SH-SY5Y (cell line): ENCODE measurements at regions not wholly inside any gene's neighbourhood (a gene's known extent, or its start where the extent isn't known, plus 50 kb on each side); places are given as distances from the start of the nearest gene placed in this dataset.

Experiments
- GATA2 ChIP-seq: IDR thresholded peaks from 2 replicates; pipeline ENCODE4 v1.6.1; 2011; ENCODE audit warnings: mild to moderate bottlenecking, low read depth, low read length
- GATA3 ChIP-seq: IDR thresholded peaks from 2 replicates; pipeline ENCODE4 v1.6.1; 2011; ENCODE audit warnings: low read depth, mild to moderate bottlenecking, low read length, moderate library complexity

DNA sequence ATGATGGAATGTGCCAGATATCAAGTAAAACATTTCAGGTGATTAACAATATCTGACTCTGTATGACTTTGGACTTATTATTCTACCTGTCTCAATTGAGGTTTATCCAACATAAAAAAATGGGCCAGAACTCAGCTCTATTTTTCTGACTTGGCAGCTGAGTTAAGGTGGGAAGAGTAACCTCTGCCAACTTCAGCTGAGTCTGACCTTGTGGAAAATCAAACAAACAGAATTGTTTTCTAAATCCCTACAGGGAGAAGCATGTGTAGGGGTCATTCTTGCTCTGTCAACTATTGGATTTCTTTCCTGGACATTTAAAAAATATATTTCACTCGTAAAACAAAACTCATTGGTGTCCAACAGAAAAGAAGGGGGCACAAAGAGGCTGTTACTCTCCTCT, 139.4 kb upstream of the TLR4 start:
- TF ChIP-seq GATA3 (no peak), GATA2 (no peak)

DNA sequence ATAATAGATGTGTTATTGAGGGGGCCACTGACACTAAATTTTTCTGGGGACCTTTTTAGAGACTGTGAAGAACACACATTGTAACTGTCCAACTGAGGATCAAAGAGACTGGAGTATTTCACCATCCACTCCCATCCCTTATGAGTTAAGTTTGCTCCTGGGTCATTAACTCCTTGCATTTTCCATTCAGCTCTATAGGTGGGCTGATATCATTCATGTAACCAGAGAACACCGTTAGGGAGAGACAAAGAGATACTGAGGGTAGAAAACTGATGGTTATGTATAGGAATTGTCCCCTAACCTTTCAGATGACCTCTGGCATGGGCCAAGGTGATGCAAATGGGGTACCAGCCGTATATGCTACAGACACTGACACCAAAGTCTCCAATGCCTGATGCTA, 142.4 kb upstream of the TLR4 start:
- no peak for TF ChIP-seq GATA2
- no peak for TF ChIP-seq GATA3

DNA sequence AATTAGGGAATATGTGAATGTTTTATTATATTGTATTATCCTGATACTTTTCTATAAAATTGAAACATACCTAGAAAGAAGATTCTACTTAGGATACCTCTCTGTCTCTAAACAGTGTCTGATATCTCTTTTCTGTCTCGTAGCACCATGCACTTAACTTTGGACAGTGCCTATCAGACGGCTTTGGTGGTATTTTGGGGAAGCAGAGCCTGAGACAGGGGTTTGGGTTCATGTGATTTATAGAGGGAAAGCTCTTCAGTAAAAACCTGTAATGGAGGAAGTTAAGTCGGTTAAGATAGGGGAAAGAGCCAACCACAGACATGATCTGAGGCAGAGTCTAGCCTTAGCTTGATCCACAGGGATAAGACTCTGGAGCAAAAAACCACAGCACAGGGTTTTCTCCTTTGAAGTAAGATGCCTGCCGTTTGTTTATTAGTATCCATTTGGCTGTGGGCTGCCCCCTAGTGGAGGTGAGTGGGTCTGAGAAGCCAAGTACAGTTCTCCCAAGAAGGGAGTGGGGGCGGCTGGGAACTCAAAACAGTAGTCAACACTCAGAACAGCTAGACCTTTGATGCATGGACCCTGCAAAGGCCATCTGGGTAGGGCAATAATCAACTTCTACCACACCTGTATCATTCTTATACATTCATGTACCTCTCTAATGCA, 141.2 kb upstream of the ASTN2 start:
- TF ChIP-seq GATA3 (no peak), GATA2 (no peak)

DNA sequence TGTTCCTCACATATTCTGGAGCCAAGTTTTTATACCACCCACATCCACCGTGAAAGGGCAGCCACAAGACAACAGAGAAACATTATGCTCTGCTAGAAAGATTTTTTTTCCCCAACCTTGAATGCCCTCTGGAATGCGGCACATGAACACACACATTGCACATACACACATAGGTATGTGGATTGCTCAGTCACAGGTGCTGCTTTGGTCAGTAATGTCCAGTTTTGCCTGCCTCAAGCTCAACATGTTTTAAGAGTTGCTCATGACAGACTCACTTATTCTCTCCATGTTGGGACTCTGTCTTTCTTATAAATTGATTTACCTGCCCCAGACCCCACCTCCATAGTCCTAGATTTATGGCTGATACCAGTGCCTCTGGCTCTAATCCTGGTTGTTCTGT, 138.0 kb upstream of the ASTN2 start:
- TF ChIP-seq GATA2, result no peak
- TF ChIP-seq GATA3, result no peak

DNA sequence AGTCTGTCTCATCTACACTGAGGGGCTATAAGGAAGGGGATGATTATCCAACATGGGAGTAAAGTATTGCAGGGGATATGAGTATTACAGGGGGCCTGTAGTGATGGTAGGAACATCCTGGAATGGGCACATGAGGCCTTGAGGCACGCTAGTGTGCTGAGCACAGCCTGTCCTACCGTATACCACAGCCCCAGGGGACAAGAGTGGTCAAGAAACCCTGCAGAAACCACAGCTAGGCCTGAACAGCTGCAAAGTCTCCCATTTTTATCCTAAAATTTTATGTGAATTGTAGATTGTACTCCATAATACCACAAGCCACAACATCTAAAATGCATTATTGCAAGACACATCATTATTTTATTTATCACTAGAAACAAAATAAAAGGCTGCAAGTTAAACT, 136.3 kb upstream of the ASTN2 start:
- TF ChIP-seq GATA2 (no peak), GATA3 (no peak)

DNA sequence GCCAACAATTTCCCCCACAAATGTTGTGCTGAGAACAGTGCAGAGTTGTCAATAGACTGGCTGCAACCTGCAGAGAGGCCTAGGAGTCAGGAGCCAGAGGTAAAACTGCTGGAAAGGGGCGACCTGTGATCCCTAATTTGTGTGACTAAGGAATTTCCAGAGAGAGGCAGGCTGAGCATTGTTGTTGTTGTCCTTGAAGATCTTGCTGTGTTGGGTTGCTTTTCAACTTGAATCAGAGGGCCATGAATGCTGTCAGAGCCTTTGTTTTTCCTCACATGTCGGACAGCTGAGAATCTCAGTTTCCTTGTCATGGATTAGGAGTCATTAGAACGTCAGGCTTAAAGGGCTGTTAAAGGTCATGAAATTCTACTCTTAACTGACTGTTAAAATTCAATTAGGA, 134.6 kb upstream of the ASTN2 start:
- no peak for TF ChIP-seq GATA2
- TF ChIP-seq GATA3, result no peak

DNA sequence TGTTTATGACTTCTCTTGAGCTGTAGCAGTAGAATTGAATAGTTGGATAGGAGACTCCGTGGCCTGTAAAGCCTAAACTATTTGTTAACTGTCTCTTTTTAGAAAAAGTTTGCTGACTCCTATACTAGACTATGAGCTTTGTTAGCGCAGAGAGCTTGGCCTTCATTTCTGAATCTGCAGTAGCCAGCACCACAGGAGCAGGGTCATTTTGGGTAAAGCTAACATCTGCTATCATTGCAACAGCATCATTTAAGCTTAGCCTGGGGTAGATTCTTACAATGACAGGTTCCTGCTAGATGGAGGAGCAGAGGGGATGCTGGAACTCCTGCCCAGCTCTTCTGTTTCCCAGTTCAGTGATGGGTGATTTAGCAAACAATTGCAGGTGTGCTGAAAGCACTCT, 133.7 kb upstream of the ASTN2 start:
- TF ChIP-seq GATA2 (no peak), GATA3 (no peak)

DNA sequence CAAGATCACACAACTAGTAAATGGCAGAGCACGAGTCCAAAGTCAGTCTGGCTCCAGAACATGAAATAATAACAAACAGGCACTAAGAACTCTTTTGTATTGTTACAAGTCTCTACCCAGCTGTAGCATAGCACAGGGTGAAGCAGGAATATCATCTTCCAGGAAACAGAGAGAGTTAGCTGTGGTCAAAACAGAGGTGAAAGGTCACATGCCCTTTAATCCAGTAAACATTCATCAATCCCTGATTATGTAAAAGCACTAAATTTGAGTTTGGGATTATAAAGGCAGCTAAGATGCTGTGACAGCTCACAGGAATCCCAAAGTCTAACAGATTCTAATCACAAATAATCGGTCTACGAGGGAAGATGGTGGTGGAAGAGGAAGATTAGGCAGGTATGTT, 133.0 kb upstream of the ASTN2 start:
- no peak for TF ChIP-seq GATA2
- TF ChIP-seq GATA3, result no peak

DNA sequence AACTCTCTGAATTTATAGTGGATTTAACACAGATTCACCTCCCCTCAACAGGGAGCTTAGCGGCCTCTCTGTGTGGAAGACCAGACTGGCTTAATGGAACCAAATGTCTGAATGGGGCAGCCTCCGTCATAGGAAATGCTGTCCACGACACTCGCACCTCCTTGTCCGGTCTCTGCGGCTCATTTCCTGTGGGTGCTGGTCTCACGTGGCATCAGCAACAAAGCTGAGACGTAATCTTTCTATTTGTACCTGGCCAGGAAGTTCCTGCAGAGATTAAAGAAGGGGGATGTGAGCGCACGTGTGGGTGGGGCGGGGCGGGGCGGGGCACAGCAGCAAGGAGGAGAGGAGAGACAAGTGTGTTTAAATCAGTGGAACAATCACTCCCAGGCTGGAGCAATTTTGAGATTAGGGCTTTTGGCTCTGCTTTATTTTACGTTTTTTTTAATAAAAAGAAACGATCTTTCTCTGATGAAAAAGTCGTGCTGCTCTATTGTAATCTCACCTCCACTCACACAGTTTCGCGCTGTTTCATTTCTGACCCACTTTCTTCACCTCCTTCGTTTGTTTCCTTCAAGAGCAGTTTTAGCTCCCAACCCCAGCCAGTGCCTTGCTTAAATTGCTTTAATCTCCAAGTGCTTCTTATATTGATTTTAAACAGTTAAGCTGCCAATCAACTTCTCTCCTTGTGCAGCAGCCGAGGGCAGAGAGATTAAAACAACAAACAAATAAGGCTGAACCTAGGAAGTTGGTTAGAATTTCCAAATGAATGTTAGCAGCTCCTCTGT, 132.2 kb upstream of the ASTN2 start:
- no peak for TF ChIP-seq GATA2
- TF ChIP-seq GATA3, result no peak

DNA sequence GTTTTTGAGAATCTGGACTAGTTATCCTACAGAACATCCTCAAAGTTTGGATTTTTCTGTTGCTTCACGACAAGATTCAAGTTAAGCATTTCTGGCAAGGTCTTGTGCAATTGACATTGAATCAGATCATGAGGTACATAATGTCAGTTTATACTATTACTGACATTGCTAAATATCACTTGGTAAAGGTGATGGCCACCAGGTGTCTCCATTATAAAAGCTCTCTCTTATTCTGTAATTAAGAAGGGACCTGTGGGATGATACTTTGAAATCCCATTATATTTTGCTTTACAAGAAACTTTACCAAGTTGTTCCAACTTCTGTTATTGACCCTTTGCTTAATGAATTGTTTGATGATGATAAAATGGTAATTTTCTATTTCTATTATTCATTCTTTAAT, 131.0 kb upstream of the ASTN2 start:
- TF ChIP-seq GATA3 (no peak), GATA2 (no peak)

DNA sequence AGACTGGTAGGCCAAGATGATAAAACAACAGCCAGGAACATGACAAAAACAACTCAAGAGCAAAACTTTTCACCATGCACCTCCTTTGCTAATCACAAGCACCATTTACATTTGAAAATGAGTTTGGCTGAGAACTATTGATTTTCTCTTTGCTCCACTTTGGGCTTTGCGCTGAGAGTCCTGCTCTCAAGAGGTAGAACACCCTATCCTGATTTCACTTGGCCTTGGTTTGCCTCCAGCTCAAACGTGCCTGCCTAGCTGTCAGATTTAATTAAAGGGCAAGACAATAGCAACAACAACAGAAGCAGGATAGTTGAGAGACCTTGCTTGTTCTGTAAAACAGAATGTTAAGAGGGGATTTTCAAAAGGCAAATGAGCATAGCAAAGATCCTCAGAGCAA, 128.2 kb upstream of the ASTN2 start:
- TF ChIP-seq GATA2, result no peak
- no peak for TF ChIP-seq GATA3

DNA sequence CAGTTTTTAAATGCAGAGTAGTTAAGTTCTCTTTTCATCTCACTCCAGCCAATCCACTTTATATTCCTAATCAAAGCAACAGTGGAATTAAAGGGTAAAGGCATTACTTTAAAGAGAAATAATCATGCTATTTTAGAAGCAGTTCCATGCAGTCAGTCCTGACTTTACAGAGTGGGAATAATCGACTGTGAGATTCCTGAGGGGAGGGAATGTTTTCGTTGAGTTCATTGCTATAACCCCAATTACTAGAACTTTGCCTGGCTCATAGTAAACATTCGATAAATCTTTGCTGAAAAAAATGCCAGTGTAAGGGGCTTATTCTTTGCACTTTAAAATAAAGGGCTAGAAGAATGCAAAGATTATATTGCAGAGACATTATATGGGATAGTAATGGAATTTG, 127.2 kb upstream of the ASTN2 start:
- TF ChIP-seq GATA3, result no peak
- no peak for TF ChIP-seq GATA2

DNA sequence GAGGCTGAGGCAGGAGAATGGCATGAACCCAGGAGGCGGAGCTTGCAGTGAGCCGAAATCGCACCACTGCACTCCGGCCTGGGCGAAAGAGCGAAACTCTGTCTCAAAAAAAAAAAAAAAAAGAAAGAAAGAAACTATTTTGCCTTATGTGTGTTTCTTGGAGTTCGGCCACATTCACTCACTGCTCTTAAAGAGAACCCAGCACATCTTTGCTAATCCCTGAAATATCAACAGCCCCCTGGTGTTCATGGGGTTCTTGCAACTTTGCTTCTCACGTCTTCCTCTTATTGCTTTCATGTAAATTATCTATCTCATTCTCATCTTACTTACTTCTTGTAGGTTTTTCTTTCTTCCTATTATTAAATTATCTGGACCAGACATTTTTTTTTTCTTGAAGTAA, 126.3 kb upstream of the ASTN2 start:
- TF ChIP-seq GATA3 (no peak), GATA2 (no peak)

DNA sequence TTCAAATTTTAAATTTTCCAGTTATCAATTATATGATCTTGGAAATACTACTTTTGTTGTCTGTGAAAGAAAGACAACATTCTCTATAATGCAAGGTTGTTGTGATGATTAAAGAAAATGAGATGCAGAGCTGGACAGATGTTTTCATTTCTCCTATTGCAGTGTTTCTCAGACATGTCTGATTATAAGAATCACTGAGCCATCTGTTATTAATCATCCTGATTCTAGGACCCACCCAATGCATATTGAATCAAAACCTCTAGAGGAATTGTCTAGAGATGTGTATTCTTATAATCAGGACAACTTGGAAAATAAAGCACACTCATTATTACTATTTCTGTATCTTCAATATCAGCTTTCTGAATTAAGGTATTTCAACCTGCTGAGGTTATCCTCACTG, 121.1 kb upstream of the ASTN2 start:
- TF ChIP-seq GATA3, result no peak
- no peak for TF ChIP-seq GATA2

DNA sequence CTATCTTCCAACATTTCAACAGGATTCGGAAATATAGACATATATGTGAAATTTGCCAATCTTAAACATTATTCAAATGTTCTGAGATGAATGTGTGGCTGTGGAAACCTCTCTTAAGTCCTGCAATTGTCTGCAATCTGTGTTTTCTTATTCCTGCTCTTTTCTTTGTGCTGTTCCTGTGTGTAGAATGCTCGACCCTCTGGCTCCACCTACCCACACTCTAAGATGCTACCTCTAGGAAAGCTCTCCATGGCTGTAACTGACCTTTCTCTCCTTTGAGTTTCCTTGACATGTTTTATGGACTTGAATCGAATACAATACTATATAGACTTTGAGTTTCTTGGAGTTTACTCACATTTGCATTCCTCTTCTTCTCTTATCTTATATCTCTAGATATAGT, 120.6 kb upstream of the ASTN2 start:
- no peak for TF ChIP-seq GATA2
- no peak for TF ChIP-seq GATA3

DNA sequence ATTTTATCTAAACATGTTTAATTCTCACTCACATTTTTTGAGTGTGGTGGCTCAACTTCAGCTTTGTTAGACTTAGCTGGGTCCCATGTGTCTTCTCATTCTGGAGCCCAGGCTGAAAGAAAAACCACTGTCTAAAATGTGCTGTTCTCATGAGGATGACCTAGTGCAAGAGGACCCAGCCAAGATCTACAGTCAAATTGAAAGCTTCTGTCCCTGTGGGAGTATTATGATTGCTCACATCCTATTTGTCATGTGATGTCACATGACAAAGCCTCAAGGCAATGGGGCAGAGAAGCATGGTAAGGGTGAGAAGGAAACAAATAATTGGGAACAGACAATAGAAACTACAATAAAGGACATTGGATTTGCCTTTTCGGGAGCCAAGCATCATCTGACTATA, 113.4 kb upstream of the ASTN2 start:
- TF ChIP-seq GATA2 (no peak), GATA3 (no peak)
